ENCODE measurements at regions not wholly inside any gene's neighbourhood (a gene's known extent, or its start where the extent isn't known, plus 50 kb on each side); places are given as distances from the start of the nearest gene placed in this dataset.

- H3K27ac ChIP-seq, result no peak overlapping the region
- no peak for TF ChIP-seq ZFX (IDR thresholded peaks at IDR 0.05; ENCODE audit: borderline replicate concordance)
- TF ChIP-seq, protein P1, sequence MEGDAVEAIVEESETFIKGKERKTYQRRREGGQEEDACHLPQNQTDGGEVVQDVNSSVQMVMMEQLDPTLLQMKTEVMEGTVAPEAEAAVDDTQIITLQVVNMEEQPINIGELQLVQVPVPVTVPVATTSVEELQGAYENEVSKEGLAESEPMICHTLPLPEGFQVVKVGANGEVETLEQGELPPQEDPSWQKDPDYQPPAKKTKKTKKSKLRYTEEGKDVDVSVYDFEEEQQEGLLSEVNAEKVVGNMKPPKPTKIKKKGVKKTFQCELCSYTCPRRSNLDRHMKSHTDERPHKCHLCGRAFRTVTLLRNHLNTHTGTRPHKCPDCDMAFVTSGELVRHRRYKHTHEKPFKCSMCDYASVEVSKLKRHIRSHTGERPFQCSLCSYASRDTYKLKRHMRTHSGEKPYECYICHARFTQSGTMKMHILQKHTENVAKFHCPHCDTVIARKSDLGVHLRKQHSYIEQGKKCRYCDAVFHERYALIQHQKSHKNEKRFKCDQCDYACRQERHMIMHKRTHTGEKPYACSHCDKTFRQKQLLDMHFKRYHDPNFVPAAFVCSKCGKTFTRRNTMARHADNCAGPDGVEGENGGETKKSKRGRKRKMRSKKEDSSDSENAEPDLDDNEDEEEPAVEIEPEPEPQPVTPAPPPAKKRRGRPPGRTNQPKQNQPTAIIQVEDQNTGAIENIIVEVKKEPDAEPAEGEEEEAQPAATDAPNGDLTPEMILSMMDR (IDR thresholded peaks at IDR 0.05), result no peak
Measured at GRCh38 chr6:123747515-123747914, 56.1 kb upstream of the NKAIN2 start.

DNA sequence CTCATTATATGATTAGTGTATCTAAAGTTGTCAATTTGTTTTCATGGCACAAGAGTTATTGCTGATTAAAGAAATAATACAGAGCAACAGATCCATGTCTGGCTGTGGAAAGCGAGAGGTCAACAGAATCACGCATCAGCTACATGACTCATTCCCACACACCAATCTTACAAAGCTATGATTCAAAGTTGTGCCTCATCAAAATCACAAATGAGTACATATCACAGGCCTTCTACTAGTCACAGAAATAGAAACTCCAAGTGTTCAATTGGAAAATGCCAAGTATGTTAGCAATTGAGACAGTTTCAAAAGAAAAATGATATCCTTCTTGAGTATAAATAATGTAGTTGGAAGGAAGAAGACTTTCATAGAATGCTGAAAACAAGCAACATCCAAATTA is 57.8 kb upstream of the NKAIN2 start:
- TF ChIP-seq, protein P1 (IDR thresholded peaks at IDR 0.05), result no peak
- no peak for TF ChIP-seq ZFX (IDR thresholded peaks at IDR 0.05; ENCODE audit: borderline replicate concordance)
- no peak overlapping the region for H3K27ac ChIP-seq

DNA sequence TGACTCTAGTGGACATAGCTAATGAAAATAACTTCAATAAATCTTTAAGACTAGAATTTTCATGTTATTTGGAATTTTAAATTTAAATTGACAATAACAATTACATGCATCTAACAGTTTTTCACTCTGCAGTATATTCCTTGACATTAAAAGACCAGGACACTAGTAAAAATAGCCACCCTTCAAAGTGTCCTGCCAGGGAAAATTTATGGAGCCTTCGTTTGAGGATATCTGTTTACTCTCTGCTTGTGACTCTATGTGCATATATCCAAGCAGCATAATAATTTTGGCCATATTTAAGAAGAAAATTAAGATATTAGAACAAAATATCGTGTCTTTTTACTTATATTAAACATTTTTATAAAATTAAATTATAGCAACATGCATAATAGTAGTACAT is 58.8 kb upstream of the NKAIN2 start:
- no peak overlapping the region for H3K27ac ChIP-seq
- no peak for TF ChIP-seq ZFX (IDR thresholded peaks at IDR 0.05; ENCODE audit: borderline replicate concordance)
- TF ChIP-seq, protein P1 (IDR thresholded peaks at IDR 0.05), result no peak

DNA sequence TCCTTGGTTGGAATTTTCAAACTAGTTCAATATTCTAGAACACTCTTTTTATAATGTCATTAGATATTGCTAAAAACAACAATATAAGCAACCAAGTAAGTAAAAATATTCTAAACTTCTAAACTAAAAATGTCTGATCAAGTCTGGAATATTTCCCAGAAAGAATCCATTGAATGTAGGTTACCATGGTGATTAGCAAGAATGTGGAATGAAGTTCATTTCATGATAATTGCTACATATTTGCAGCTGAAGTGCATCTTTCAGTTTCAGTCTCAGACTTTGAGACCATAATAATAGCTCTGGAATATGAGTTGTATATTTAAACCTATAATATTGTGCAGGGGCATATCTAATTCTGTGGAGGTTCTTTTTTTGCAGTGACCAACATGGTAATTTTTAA is 61.0 kb upstream of the NKAIN2 start:
- no peak overlapping the region for H3K27ac ChIP-seq
- TF ChIP-seq ZFX (IDR thresholded peaks at IDR 0.05; ENCODE audit: borderline replicate concordance), result no peak
- TF ChIP-seq, protein P1 (IDR thresholded peaks at IDR 0.05), result no peak

DNA sequence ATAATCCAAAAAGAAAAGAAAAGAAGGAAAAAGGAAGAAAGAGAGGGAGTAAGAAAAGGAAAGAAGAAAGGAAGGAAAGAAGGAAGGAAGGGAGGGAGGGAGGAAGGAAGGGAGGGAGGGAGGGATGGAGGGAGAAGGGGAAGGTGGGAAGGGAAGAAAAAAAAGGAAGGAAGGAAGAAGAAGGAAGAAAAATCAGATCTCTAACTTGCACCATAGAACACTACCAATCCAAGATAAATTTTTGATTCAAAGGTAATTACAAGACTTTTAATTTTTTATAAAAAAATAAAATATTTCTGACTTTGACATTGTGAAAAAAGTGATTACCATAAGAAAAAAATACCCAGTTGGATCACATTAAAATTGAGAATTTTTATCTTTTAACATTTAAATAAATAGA is 70.5 kb upstream of the NKAIN2 start:
- H3K27ac ChIP-seq, result no peak overlapping the region
- TF ChIP-seq, protein P1 (IDR thresholded peaks at IDR 0.05), result no peak
- no peak for TF ChIP-seq ZFX (IDR thresholded peaks at IDR 0.05; ENCODE audit: borderline replicate concordance)

GRCh38 chr6:123716506-123716905 is 79.8 kb upstream of the TRDN start:
- H3K27ac ChIP-seq, result no peak overlapping the region
- TF ChIP-seq, protein P1 (IDR thresholded peaks at IDR 0.05), result no peak
- no peak for TF ChIP-seq ZFX (IDR thresholded peaks at IDR 0.05; ENCODE audit: borderline replicate concordance)

DNA sequence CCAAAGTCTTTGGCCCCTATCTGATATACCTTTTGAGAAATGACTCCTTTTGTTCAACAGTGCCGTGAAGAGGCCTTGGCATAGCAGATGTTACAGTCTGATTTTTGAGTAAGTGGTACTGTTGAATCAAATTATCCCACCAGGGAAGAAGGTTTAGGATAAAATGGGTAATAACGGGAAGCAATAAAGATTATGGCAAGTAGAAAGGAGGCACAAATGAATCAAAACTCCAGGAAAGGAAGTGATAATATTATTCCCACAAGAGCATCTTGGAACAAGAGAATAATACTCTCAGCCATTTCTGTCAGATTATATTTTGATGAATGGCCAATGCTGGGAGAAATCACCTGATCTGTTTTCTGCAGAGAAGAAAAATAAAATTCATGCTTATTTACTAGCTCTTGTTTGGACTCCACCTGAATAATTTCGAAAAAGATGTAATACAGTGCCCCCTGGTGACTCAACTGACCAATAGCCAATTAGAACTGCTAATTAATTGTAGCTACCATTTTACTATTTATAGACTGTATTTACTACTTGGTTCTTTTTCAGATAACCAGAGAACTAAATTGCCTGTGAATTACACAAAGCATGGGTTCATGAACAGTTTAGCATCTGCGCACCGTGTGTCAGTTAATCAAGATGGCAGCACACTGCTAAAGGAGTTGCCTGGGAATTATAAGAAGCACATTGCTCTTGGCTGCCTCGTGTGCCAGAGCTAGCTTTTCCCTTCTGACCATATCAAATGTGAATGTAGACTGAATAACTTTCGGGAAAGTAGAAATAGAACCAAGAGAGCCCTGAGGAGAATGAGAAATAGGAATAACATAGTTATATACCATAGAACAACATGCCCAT is 78.5 kb upstream of the TRDN start:
- no peak overlapping the region for H3K27ac ChIP-seq
- no peak for TF ChIP-seq ZFX (IDR thresholded peaks at IDR 0.05; ENCODE audit: borderline replicate concordance)
- TF ChIP-seq, protein P1 (IDR thresholded peaks at IDR 0.05), result peak; percentile 75

Measured in 22Rv1 (cell line).